ENCODE measurements at regions not wholly inside any gene's neighbourhood (a gene's known extent, or its start where the extent isn't known, plus 50 kb on each side); places are given as distances from the start of the nearest gene placed in this dataset.

DNA sequence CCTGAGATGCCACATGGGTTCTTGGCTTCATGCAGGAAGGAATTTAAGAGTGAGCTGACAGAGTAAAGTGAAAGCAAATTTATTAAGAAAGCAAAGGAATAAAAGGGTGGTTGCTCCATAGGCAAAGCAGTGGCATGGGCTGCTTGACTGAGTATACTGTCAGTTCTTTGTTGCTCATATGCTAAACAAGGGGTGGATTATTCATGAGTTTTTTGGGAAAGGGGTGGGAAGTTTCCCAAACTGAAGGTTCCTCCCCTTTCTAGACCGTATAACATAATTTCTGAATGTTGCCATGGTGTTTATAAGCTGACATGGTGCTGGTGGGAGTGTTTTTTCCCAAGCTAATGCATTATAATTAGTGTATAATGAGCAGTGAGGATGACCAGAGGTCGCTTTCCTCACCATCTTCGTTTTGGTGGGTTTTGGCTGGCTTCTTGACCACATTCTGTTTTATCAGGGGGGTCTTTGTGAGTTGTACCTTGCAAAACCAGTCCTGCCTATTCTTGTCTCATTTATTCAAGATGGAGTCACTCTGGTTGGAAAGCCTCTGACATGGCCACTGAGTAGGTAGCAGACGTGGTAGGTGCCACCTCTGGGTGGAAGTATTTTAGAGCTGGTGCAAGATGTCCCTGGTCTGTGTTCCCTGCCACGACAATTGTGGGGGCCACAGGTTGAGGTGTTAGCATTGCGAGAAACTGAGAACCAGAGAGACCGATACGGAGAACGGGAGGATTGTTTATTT lies 107.5 kb upstream of the SDK1 start:
- intact Hi-C loops (cut with micrococcal nuclease), result no loop called here
- Histone ChIP-seq H3K27me3 (ENCODE audit: control insufficient read depth, insufficient read depth, low read length) (no peaks in the 10 kb centered on the region), H3K27ac (ENCODE audit: low read length) (no peak overlapping the region), H3K9me3 (ENCODE audit: control insufficient read depth, insufficient read depth, low read length) (no peaks in the 10 kb centered on the region), H3K4me1 (ENCODE audit: control insufficient read depth, insufficient read depth, low read length) (no peaks in the 10 kb centered on the region), H3K4me3 (ENCODE audit: low read length) (no peak overlapping the region), H3K36me3 (ENCODE audit: control insufficient read depth, insufficient read depth, low read length) (no peaks in the 10 kb centered on the region)
- TF ChIP-seq, protein P1, sequence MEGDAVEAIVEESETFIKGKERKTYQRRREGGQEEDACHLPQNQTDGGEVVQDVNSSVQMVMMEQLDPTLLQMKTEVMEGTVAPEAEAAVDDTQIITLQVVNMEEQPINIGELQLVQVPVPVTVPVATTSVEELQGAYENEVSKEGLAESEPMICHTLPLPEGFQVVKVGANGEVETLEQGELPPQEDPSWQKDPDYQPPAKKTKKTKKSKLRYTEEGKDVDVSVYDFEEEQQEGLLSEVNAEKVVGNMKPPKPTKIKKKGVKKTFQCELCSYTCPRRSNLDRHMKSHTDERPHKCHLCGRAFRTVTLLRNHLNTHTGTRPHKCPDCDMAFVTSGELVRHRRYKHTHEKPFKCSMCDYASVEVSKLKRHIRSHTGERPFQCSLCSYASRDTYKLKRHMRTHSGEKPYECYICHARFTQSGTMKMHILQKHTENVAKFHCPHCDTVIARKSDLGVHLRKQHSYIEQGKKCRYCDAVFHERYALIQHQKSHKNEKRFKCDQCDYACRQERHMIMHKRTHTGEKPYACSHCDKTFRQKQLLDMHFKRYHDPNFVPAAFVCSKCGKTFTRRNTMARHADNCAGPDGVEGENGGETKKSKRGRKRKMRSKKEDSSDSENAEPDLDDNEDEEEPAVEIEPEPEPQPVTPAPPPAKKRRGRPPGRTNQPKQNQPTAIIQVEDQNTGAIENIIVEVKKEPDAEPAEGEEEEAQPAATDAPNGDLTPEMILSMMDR (IDR thresholded peaks at IDR 0.05), result no peak
- Mint-ChIP-seq H3K27ac (no peak overlapping the region), H3K27me3 (ENCODE audit: low read depth in 2 of 2) (peaks cover 15 to 21% of the 10 kb centered on the region in 2 donors), H3K4me1 (peaks cover 6 to 10% of the 10 kb centered on the region in 2 donors), H3K9me3 (no peaks in the 10 kb centered on the region), H3K36me3 (no peaks in the 10 kb centered on the region), H3K4me3 (no peak overlapping the region)
- WGBS (ENCODE audit: insufficient coverage), result 90% methylated on average over 9 of the region's 9 CpGs
- no peak for DNase-seq
- no peak for ATAC-seq

DNA sequence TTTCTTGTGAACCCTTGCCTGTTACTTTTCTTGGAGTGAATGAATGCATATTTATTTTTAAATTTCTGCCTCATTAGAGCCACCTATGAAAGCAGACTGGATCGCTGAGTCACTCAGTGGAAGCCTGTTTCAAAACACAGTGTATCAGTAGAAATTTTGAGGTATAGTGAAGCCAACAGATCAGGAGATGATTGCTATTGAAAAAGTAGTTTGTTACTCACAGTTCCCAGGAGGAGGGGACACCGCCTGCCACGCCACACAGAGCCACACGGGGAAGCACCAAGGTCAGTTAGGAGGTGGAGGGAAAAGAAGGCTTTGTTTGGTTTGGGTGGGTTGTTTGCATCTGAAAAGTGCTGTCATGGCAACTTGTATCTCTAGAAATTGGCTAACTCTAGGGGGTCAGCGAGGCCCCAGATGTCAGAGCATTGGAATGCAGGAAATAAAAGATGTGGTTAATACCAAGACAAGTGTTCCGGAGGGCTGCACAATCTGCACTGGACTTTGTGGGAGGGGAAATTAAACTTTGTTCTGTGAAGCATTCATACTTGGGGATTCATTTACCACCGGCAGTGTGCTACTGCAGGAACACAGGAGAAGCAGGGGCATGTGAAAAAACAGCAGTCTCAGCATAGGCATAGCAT lies 106.4 kb upstream of the SDK1 start:
- Mint-ChIP-seq H3K9me3 (no peaks in the 10 kb centered on the region), H3K27ac (no peak overlapping the region), H3K4me3 (no peak overlapping the region), H3K4me1 (peaks cover 6 to 10% of the 10 kb centered on the region in 2 donors), H3K27me3 (ENCODE audit: low read depth in 2 of 2) (peaks cover 17 to 21% of the 10 kb centered on the region in 2 donors), H3K36me3 (no peaks in the 10 kb centered on the region)
- ATAC-seq, result no peak
- H3K4me1 ChIP-seq (ENCODE audit: control insufficient read depth, insufficient read depth, low read length), result no peaks in the 10 kb centered on the region
- H3K9me3 ChIP-seq (ENCODE audit: control insufficient read depth, insufficient read depth, low read length), result no peaks in the 10 kb centered on the region
- H3K27me3 ChIP-seq (ENCODE audit: control insufficient read depth, insufficient read depth, low read length), result no peaks in the 10 kb centered on the region
- no peak overlapping the region for H3K4me3 ChIP-seq (ENCODE audit: low read length)
- no peak overlapping the region for H3K27ac ChIP-seq (ENCODE audit: low read length)
- no peaks in the 10 kb centered on the region for H3K36me3 ChIP-seq (ENCODE audit: control insufficient read depth, insufficient read depth, low read length)
- intact Hi-C loops (cut with micrococcal nuclease), result no loop called here
- no peak for DNase-seq
- TF ChIP-seq, protein P1 (IDR thresholded peaks at IDR 0.05), result no peak
- WGBS (ENCODE audit: insufficient coverage), result 95% methylated on average over 7 of the region's 7 CpGs

DNA sequence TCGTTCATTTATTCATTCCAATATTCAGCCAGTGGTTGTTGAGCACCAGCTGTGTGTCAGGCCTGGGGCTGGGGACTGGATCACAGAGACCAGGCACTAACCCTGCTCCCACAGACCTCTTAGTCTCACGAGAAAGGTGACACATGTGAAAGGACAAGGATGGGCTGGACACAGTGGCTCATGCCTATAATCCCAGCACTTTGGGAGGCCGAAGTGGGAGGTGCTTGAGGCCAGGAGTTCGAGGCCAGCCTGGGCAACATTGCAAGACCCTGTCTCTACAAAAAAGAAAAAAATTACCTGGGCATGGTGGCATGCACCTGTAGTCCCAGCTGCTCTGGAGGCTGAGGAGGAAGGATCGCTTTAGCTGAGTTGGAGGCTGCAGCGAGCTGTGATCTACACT lies 105.9 kb upstream of the SDK1 start:
- H3K4me1 ChIP-seq (ENCODE audit: control insufficient read depth, insufficient read depth, low read length), result no peaks in the 10 kb centered on the region
- WGBS (ENCODE audit: insufficient coverage), result 88% methylated on average over 6 of the region's 6 CpGs
- no peaks in the 10 kb centered on the region for H3K27me3 ChIP-seq (ENCODE audit: control insufficient read depth, insufficient read depth, low read length)
- peaks cover 6 to 10% of the 10 kb centered on the region in 2 donors for H3K4me1 Mint-ChIP-seq
- DNase-seq (no peak), ATAC-seq (no peak)
- no peak overlapping the region for H3K4me3 Mint-ChIP-seq
- peaks cover 17 to 21% of the 10 kb centered on the region in 2 donors for H3K27me3 Mint-ChIP-seq (ENCODE audit: low read depth in 2 of 2)
- H3K9me3 Mint-ChIP-seq, result no peaks in the 10 kb centered on the region
- H3K36me3 Mint-ChIP-seq, result no peaks in the 10 kb centered on the region
- H3K36me3 ChIP-seq (ENCODE audit: control insufficient read depth, insufficient read depth, low read length), result no peaks in the 10 kb centered on the region
- intact Hi-C loops (cut with micrococcal nuclease), result no loop called here
- no peaks in the 10 kb centered on the region for H3K9me3 ChIP-seq (ENCODE audit: control insufficient read depth, insufficient read depth, low read length)
- no peak overlapping the region for H3K27ac ChIP-seq (ENCODE audit: low read length)
- TF ChIP-seq, protein P1 (IDR thresholded peaks at IDR 0.05), result no peak
- H3K4me3 ChIP-seq (ENCODE audit: low read length), result no peak overlapping the region
- H3K27ac Mint-ChIP-seq, result no peak overlapping the region

Data from natural killer cell (primary cell).